IMR-90 (cell line): ENCODE measurements at regions not wholly inside any gene's neighbourhood (a gene's known extent, or its start where the extent isn't known, plus 50 kb on each side); places are given as distances from the start of the nearest gene placed in this dataset.
"Not testable (repeated sequence)": the region's sequence is repeated elsewhere in the genome, so short reads cannot be mapped to it uniquely, and the experiment has no call there.

ENCODE experiments used
- ATAC-seq: fragments of 200-7000 bp; cut with Tn5 transposase; 2 replicates; pipeline ENCODE4 v1.9.1; 2020; ENCODE audit warnings: low read depth, mild to moderate bottlenecking, moderate library complexity
- BruUV-seq: library from RNA; stranded (reverse); fragments of 400-500 nt; replicated peaks from 2 replicates; lab custom pipeline; 2021; lab: Mats Ljungman, UMichigan
- CTCF ChIA-PET: fragments of 300-600 bp; formaldehyde crosslinking; extraction: SDS; loops from one replicate; lab custom pipeline; 2021; ENCODE audit warnings: antibody characterized with exemption; lab: Yijun Ruan, JAX
- POLR2A ChIA-PET: fragments of 300-600 bp; sonication (Branson Sonifier 250); formaldehyde crosslinking; loops from one replicate; lab custom pipeline; 2022; ENCODE audit warnings: antibody characterized with exemption; ENCODE audit not compliant: unreplicated experiment; lab: Charles Lee
- DNase-seq: peaks from one replicate; pipeline ENCODE4 v3.0.0; 2013
- H2AFZ ChIP-seq: replicated peaks from 2 replicates; pipeline ENCODE3; 2013; ENCODE audit warnings: low read length, mild to moderate bottlenecking; ENCODE audit not compliant: poor library complexity
- H2AK5ac ChIP-seq: 2 replicates; pipeline ENCODE4 v1.6.1; 2013; ENCODE audit warnings: low read depth, low read length, inconsistent platforms
- H2AK9ac ChIP-seq: replicated peaks from 2 replicates; pipeline ENCODE3; 2013; ENCODE audit warnings: mild to moderate bottlenecking, low read depth, low read length, moderate library complexity; ENCODE audit not compliant: poor library complexity
- H2BK120ac ChIP-seq: 2 replicates; pipeline ENCODE4 v1.6.1; 2013; ENCODE audit warnings: low read depth, low read length, inconsistent platforms
- H2BK15ac ChIP-seq: 3 replicates; pipeline ENCODE4 v1.6.1; 2013; ENCODE audit warnings: low read depth, low read length, inconsistent platforms
- H2BK20ac ChIP-seq: 2 replicates; pipeline ENCODE4 v1.6.1; 2013; ENCODE audit warnings: low read depth, mild to moderate bottlenecking, inconsistent platforms, low read length, moderate library complexity
- H2BK5ac ChIP-seq: 2 replicates; pipeline ENCODE4 v1.6.1; 2013; ENCODE audit warnings: mild to moderate bottlenecking, low read depth, low read length, inconsistent platforms; ENCODE audit not compliant: poor library complexity, severe bottlenecking
- H3K14ac ChIP-seq: replicated peaks from 2 replicates; pipeline ENCODE4 v1.6.1; 2013; ENCODE audit warnings: low read depth, low read length, inconsistent platforms
- H3K18ac ChIP-seq: 2 replicates; pipeline ENCODE4 v1.6.1; 2013; ENCODE audit warnings: low read depth, low read length, control low read depth
- H3K23ac ChIP-seq: 2 replicates; pipeline ENCODE4 v1.6.1; 2013; ENCODE audit warnings: low read depth, low read length, inconsistent platforms
- H3K27ac ChIP-seq: 2 replicates; pipeline ENCODE4 v1.5.1; 2013; ENCODE audit warnings: mild to moderate bottlenecking, control low read depth, low read length; ENCODE audit not compliant: insufficient read depth
- H3K27me3 ChIP-seq: 2 replicates; pipeline ENCODE4 v1.6.1; 2013; ENCODE audit warnings: low read length; ENCODE audit not compliant: control insufficient read depth, insufficient read depth
- H3K36me3 ChIP-seq: 2 replicates; pipeline ENCODE4 v1.6.1; 2013; ENCODE audit warnings: low read length, mixed read lengths; ENCODE audit not compliant: control insufficient read depth, insufficient read depth
- H3K4ac ChIP-seq: 2 replicates; pipeline ENCODE4 v1.6.1; 2013; ENCODE audit warnings: low read depth, low read length, inconsistent platforms
- H3K4me1 ChIP-seq: 2 replicates; pipeline ENCODE4 v1.6.1; 2013; ENCODE audit warnings: low read length, mixed read lengths; ENCODE audit not compliant: control insufficient read depth, insufficient read depth
- H3K4me2 ChIP-seq: 2 replicates; pipeline ENCODE4 v1.6.1; 2013; ENCODE audit warnings: low read depth, mild to moderate bottlenecking, control low read depth, low read length, moderate library complexity
- H3K4me3 ChIP-seq: 2 replicates; pipeline ENCODE4 v1.5.1; 2013; ENCODE audit warnings: low read depth, mild to moderate bottlenecking, control low read depth, low read length, moderate library complexity; ENCODE audit not compliant: insufficient read depth
- H3K56ac ChIP-seq: 2 replicates; pipeline ENCODE4 v1.6.1; 2013; ENCODE audit warnings: low read length, inconsistent platforms; ENCODE audit not compliant: insufficient read depth; ENCODE audit errors: extremely low read depth
- H3K79me1 ChIP-seq, 2 experiments: 2 replicates each; pipeline ENCODE4 v1.6.1; 2013; ENCODE audit warnings: low read length in 2 of 2, inconsistent platforms in 1 of 2, low read depth in 1 of 2
- H3K9ac ChIP-seq: 2 replicates; pipeline ENCODE4 v1.6.1; 2013; ENCODE audit warnings: low read depth, low read length, control low read depth
- H3K9me1 ChIP-seq: 2 replicates; pipeline ENCODE4 v1.6.1; 2013; ENCODE audit warnings: low read length, inconsistent platforms; ENCODE audit not compliant: insufficient read depth
- H3K9me3 ChIP-seq: 2 replicates; pipeline ENCODE4 v1.6.1; 2013; ENCODE audit warnings: low read length; ENCODE audit not compliant: control insufficient read depth, insufficient read depth
- H4K20me1 ChIP-seq: 2 replicates; pipeline ENCODE4 v1.6.1; 2013; ENCODE audit warnings: low read length, inconsistent platforms; ENCODE audit not compliant: insufficient read depth
- H4K5ac ChIP-seq: 2 replicates; pipeline ENCODE4 v1.6.1; 2013; ENCODE audit warnings: mild to moderate bottlenecking, low read depth, low read length, control low read depth
- H4K8ac ChIP-seq, 2 experiments: 2 replicates each; pipeline ENCODE4 v1.6.1; 2013; ENCODE audit warnings: low read depth in 2 of 2, low read length in 2 of 2, control low read depth in 1 of 2, inconsistent platforms in 1 of 2
- H4K91ac ChIP-seq: 2 replicates; pipeline ENCODE4 v1.6.1; 2013; ENCODE audit warnings: low read depth, low read length, inconsistent platforms; ENCODE audit not compliant: insufficient read depth
- WGBS, 2 experiments: methylation state at CpG; one replicate each; pipeline versions ENCODE4 v1.1.5 to v1.1.7; 2013; ENCODE audit warnings: missing lambda C conversion rate in 2 of 2; ENCODE audit not compliant: insufficient read length in 1 of 2; ENCODE audit errors: extremely low coverage in 2 of 2; 5-methylcytosine and 5-hydroxymethylcytosine counted together
- dilution Hi-C: fragments of 300-500 bp; cut with HindIII; formaldehyde crosslinking; loops from one replicate; pipeline ENCODE4 v1.14.3; 2018; ENCODE audit warnings: low sequenced_read_pairs; ENCODE audit not compliant: unreplicated experiment
- in situ Hi-C: fragments of 300-500 bp; cut with MboI; formaldehyde crosslinking; loops from 3 replicates; pipeline ENCODE4 v1.14.3; 2019; ENCODE audit warnings: low sequenced_read_pairs, inconsistent platforms, mixed read lengths
- intact Hi-C: fragments of 100-400 bp; cut with micrococcal nuclease; formaldehyde crosslinking; loops from 2 replicates; pipeline ENCODE4 v1.10.0; 2022

- POLR2A ChIA-PET, H3K27ac ChIP-seq, H2BK20ac ChIP-seq, H4K8ac ChIP-seq, H4K20me1 ChIP-seq, H3K9ac ChIP-seq, H2AFZ ChIP-seq, H2AK5ac ChIP-seq, BruUV-seq, H3K27me3 ChIP-seq, DNase-seq, H3K79me1 ChIP-seq, H2BK15ac ChIP-seq, H3K36me3 ChIP-seq, in situ Hi-C loops, H2BK120ac ChIP-seq, H3K4me2 ChIP-seq, intact Hi-C loops, CTCF ChIA-PET, H3K9me1 ChIP-seq, H2BK5ac ChIP-seq, H2AK9ac ChIP-seq, dilution Hi-C loops, H3K56ac ChIP-seq, H3K14ac ChIP-seq, H4K5ac ChIP-seq, ATAC-seq, H3K4ac ChIP-seq, H3K18ac ChIP-seq, H3K4me3 ChIP-seq, H3K23ac ChIP-seq, H3K9me3 ChIP-seq, H3K4me1 ChIP-seq, H4K91ac ChIP-seq: not testable (repeated sequence)
- 52% methylated on average over 4 of the region's 17 CpGs; no CpG with 5 or more reads in 1 of the 2 experiments for WGBS, 2 experiments
These were observed 104.7 kb upstream of the FOXD4L5 start for GRCh38 chr9:65389710-65390109.

- H3K56ac ChIP-seq, BruUV-seq, H3K23ac ChIP-seq, H2BK120ac ChIP-seq, H4K20me1 ChIP-seq, H3K79me1 ChIP-seq, H3K27ac ChIP-seq, H4K91ac ChIP-seq, H3K27me3 ChIP-seq, ATAC-seq, H3K14ac ChIP-seq, H2BK15ac ChIP-seq, H2BK20ac ChIP-seq, H3K18ac ChIP-seq, H3K9ac ChIP-seq, DNase-seq, H2AK5ac ChIP-seq, CTCF ChIA-PET, H3K4me1 ChIP-seq, POLR2A ChIA-PET, H2AK9ac ChIP-seq, in situ Hi-C loops, H3K36me3 ChIP-seq, H2AFZ ChIP-seq, H3K4me3 ChIP-seq, H3K9me1 ChIP-seq, H2BK5ac ChIP-seq, dilution Hi-C loops, H4K5ac ChIP-seq, intact Hi-C loops, H3K4me2 ChIP-seq, H3K9me3 ChIP-seq, H4K8ac ChIP-seq, H3K4ac ChIP-seq: not testable (repeated sequence)
- WGBS, 2 experiments, result 93% methylated on average over 3 of the region's 28 CpGs; no CpG with 5 or more reads in 1 of the 2 experiments
These were observed 104.2 kb upstream of the FOXD4L5 start for GRCh38 chr9:65389216-65389615.
